GM21381 (cell line): ENCODE measurements at regions not wholly inside any gene's neighbourhood (a gene's known extent, or its start where the extent isn't known, plus 50 kb on each side); places are given as distances from the start of the nearest gene placed in this dataset.

Experiments
- ATAC-seq: cut with Tn5 transposase; IDR thresholded peaks from one replicate; pipeline ENCODE4 v1.9.1; 2021; ENCODE audit warnings: mild to moderate bottlenecking, moderate library complexity; ENCODE audit not compliant: unreplicated experiment

- no peak for ATAC-seq
Measured at GRCh38 chr17:33628500-33629346, 335.6 kb upstream of the ASIC2 start.

- no peak for ATAC-seq
Measured at GRCh38 chr17:33633446-33633845, 340.4 kb upstream of the ASIC2 start.

- ATAC-seq: no peak
Measured at GRCh38 chr17:33637534-33637933, 344.4 kb upstream of the ASIC2 start.

- no peak for ATAC-seq
Measured at GRCh38 chr17:33639103-33639880, 346.2 kb upstream of the ASIC2 start.

- no peak for ATAC-seq
Measured at GRCh38 chr17:33640629-33641028, 347.5 kb upstream of the ASIC2 start.

- no peak for ATAC-seq
Measured at GRCh38 chr17:33642002-33642401, 348.9 kb upstream of the ASIC2 start.

- ATAC-seq: no peak
Measured at GRCh38 chr17:33647956-33648355, 354.9 kb upstream of the ASIC2 start.

- ATAC-seq: no peak
Measured at GRCh38 chr17:33650304-33650703, 357.2 kb upstream of the ASIC2 start.

- ATAC-seq: no peak
Measured at GRCh38 chr17:33651686-33652085, 358.6 kb upstream of the ASIC2 start.

- ATAC-seq: no peak
Measured at GRCh38 chr17:33652731-33653398, 359.8 kb upstream of the ASIC2 start.

GRCh38 chr17:33653399-33653788 is 360.3 kb upstream of the ASIC2 start:
- no peak for ATAC-seq

- ATAC-seq: no peak
Measured at GRCh38 chr17:33657181-33657580, 364.1 kb upstream of the ASIC2 start.

GRCh38 chr17:33661975-33662374 is 368.9 kb upstream of the ASIC2 start:
- no peak for ATAC-seq

GRCh38 chr17:33664116-33664840 is 371.2 kb upstream of the ASIC2 start:
- ATAC-seq: no peak

- no peak for ATAC-seq
Measured at GRCh38 chr17:33667052-33667509, 374.0 kb upstream of the ASIC2 start.

- no peak for ATAC-seq
Measured at GRCh38 chr17:33667671-33668070, 374.6 kb upstream of the ASIC2 start.

- no peak for ATAC-seq
Measured at GRCh38 chr17:33668516-33668915, 375.4 kb upstream of the ASIC2 start.

- ATAC-seq: no peak
Measured at GRCh38 chr17:33671491-33671890, 378.4 kb upstream of the ASIC2 start.

GRCh38 chr17:33674685-33675084 is 381.6 kb upstream of the ASIC2 start:
- no peak for ATAC-seq

GRCh38 chr17:33676444-33676843 is 383.3 kb upstream of the ASIC2 start:
- ATAC-seq: no peak

GRCh38 chr17:33679595-33679994 is 386.5 kb upstream of the ASIC2 start:
- no peak for ATAC-seq
